ENCODE measurements at regions not wholly inside any gene's neighbourhood (a gene's known extent, or its start where the extent isn't known, plus 50 kb on each side); places are given as distances from the start of the nearest gene placed in this dataset.

DNA sequence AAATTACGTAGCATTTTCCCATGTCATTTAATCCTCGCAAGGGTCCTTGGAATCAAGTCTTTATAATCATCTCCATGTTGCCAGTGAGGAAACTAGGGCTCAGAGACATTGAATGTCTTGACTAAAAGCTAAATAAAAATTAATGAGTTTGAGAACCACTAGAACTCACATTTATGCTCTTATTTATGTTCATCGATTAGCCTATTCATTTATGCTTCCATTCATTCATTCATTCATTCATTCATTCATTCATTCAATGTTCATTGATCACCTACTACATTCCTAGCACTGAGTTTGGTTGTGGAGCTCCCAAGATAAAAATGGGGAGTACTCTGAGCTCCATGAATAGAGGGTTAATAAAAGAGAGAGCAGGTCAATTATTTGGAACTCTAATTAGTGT, 59.7 kb downstream of the KCNA1 start:
- TF ChIP-seq JUND (IDR thresholded peaks at IDR 0.05; ENCODE audit: low read depth, low read length) = no peak
- no peak for TF ChIP-seq ZSCAN29 (IDR thresholded peaks at IDR 0.05)
- no peak for TF ChIP-seq SUZ12 (IDR thresholded peaks at IDR 0.05; ENCODE audit: unreplicated experiment)
- TF ChIP-seq EGR1 (IDR thresholded peaks at IDR 0.05; ENCODE audit: borderline replicate concordance in 1 of 2, low read depth in 2 of 2, low read length in 2 of 2) = no peak
- no peak for TF ChIP-seq MXI1 (IDR thresholded peaks at IDR 0.05; ENCODE audit: low read depth, low read length)
- TF ChIP-seq ZNF24 (IDR thresholded peaks at IDR 0.05) = peak; percentile 67; the same call in 1 of the 2 replicates
- TF ChIP-seq POLR2AphosphoS5 (IDR thresholded peaks at IDR 0.05; ENCODE audit: low read length) = no peak
- no peak for TF ChIP-seq HDAC2 (IDR thresholded peaks at IDR 0.05)
- TF ChIP-seq FOXM1 (IDR thresholded peaks at IDR 0.05; ENCODE audit: low read depth, low read length) = no peak

Measured in GM12878 (cell line).